ENCODE measurements at regions not wholly inside any gene's neighbourhood (a gene's known extent, or its start where the extent isn't known, plus 50 kb on each side); places are given as distances from the start of the nearest gene placed in this dataset.

GRCh38 chr9:23215688-23216087 lies 610.4 kb downstream of the ELAVL2 start:
- H3K4me3 ChIP-seq (ENCODE audit: low read depth, low read length) = no peak overlapping the region
- no peak for DNase-seq (ENCODE audit: low read depth)
- no peaks in the 10 kb centered on the region for H3K36me3 ChIP-seq (ENCODE audit: control insufficient read depth, insufficient read depth, low read length)
- TF ChIP-seq CTCF (IDR thresholded peaks at IDR 0.05; ENCODE audit: insufficient read depth, low read length, severe bottlenecking) = no peak
- H3K27me3 ChIP-seq (ENCODE audit: control insufficient read depth, insufficient read depth, low read length) = no peaks in the 10 kb centered on the region
- no peak for FAIRE-seq

DNA sequence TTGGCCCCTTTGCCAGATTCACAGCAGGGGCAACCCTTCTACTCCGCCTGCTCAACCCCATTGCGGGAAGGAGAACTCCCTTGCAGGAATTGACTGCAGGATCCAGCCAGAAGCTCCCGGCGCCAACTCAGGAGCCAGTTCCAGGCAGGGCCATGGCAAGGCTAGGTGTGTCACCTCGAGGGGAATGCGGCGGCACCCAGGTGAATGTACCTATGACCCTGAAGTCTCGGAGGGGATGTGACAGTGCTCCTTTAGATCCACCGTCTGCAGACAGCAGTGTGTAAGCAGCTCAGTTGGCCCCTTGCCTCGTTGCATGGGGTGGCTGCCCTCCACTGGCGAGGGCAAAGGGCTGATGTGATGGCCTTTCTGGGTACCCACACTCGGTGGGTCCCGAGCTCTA lies 606.6 kb downstream of the ELAVL2 start:
- Histone ChIP-seq H3K27me3 (ENCODE audit: control insufficient read depth, insufficient read depth, low read length) (no peaks in the 10 kb centered on the region), H3K36me3 (ENCODE audit: control insufficient read depth, insufficient read depth, low read length) (no peaks in the 10 kb centered on the region), H3K4me3 (ENCODE audit: low read depth, low read length) (no peak overlapping the region)
- TF ChIP-seq CTCF (IDR thresholded peaks at IDR 0.05; ENCODE audit: insufficient read depth, low read length, severe bottlenecking) = no peak
- FAIRE-seq = no peak
- DNase-seq (ENCODE audit: low read depth) = no peak

DNA sequence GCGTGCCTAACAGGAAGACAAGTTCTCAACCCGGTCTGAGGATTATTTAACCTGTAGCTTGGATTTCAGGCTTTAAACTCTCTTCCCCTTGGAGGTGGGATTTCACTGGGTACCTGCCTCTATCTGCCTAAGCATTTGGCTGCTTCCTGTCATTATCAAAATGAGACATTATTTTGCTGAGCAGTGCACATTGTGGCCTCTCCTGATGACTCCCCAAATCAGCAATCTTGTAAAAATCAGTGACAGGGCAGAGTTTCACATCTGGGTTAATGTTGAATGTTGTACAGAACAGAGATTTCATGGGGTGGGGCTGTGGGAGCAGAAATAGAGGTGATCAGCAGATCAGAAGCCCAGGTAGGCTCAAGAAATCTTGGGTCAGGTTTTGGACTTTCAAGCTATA lies 605.9 kb downstream of the ELAVL2 start:
- no peak for DNase-seq (ENCODE audit: low read depth)
- Histone ChIP-seq H3K27me3 (ENCODE audit: control insufficient read depth, insufficient read depth, low read length) (no peaks in the 10 kb centered on the region), H3K4me3 (ENCODE audit: low read depth, low read length) (no peak overlapping the region), H3K36me3 (ENCODE audit: control insufficient read depth, insufficient read depth, low read length) (no peaks in the 10 kb centered on the region)
- TF ChIP-seq CTCF (IDR thresholded peaks at IDR 0.05; ENCODE audit: insufficient read depth, low read length, severe bottlenecking) = no peak
- FAIRE-seq = no peak

DNA sequence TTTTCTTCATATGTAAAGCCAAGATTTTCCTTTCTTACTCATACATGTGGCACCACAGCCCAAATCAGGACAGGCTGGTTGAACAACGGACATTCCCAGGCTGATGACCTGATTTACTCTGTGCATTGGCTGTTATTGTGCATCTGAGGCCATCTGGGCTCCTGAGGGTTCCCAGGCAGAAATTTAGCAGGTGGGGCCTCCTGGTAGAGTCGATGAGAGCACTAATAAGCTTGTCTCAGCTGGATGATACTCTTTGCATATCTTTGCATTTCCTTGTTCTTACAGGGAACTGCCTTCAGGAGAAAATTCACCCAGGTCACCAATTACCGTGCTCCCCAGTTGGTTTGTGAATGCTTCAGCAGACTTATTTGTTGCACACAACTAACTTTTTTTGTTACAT lies 605.1 kb downstream of the ELAVL2 start:
- no peak for TF ChIP-seq CTCF (IDR thresholded peaks at IDR 0.05; ENCODE audit: insufficient read depth, low read length, severe bottlenecking)

GRCh38 chr9:23229890-23230317 lies 596.1 kb downstream of the ELAVL2 start:
- DNase-seq (ENCODE audit: low read depth) (no peak), FAIRE-seq (no peak)
- Histone ChIP-seq H3K4me3 (ENCODE audit: low read depth, low read length) (no peak overlapping the region), H3K27me3 (ENCODE audit: control insufficient read depth, insufficient read depth, low read length) (no peaks in the 10 kb centered on the region), H3K36me3 (ENCODE audit: control insufficient read depth, insufficient read depth, low read length) (no peaks in the 10 kb centered on the region)
- no peak for TF ChIP-seq CTCF (IDR thresholded peaks at IDR 0.05; ENCODE audit: insufficient read depth, low read length, severe bottlenecking)

More for the DNA sequence above, 605.1 kb downstream of the ELAVL2 start:
- Histone ChIP-seq H3K27me3 (ENCODE audit: control insufficient read depth, insufficient read depth, low read length) (no peaks in the 10 kb centered on the region), H3K36me3 (ENCODE audit: control insufficient read depth, insufficient read depth, low read length) (no peaks in the 10 kb centered on the region), H3K4me3 (ENCODE audit: low read depth, low read length) (no peak overlapping the region)
- FAIRE-seq = no peak
- DNase-seq (ENCODE audit: low read depth) = no peak

DNA sequence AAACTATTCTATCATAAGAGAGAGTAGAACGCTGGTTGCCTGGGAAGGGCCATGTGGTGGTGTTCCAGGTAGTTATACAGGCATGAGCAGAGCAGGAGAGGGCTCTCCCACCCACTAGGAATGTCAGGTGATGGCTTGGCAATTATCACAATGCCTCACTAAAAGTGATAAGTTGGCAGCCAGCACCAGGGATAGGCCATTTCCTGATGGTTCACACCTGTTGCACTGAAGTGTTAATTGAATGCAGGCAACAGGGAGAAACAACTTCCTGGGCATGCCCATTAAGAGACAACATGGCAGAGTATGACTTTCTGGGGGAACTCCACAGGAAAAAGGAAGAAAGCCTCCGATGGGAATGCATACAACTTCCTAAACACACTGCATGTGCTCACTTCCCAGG lies 593.2 kb downstream of the ELAVL2 start:
- DNase-seq (ENCODE audit: low read depth) (no peak), FAIRE-seq (no peak)
- H3K4me3 ChIP-seq (ENCODE audit: low read depth, low read length) = no peak overlapping the region
- TF ChIP-seq CTCF (IDR thresholded peaks at IDR 0.05; ENCODE audit: insufficient read depth, low read length, severe bottlenecking) = no peak
- no peaks in the 10 kb centered on the region for H3K36me3 ChIP-seq (ENCODE audit: control insufficient read depth, insufficient read depth, low read length)
- H3K27me3 ChIP-seq (ENCODE audit: control insufficient read depth, insufficient read depth, low read length) = no peaks in the 10 kb centered on the region
